ENCODE measurements at regions not wholly inside any gene's neighbourhood (a gene's known extent, or its start where the extent isn't known, plus 50 kb on each side); places are given as distances from the start of the nearest gene placed in this dataset.

DNA sequence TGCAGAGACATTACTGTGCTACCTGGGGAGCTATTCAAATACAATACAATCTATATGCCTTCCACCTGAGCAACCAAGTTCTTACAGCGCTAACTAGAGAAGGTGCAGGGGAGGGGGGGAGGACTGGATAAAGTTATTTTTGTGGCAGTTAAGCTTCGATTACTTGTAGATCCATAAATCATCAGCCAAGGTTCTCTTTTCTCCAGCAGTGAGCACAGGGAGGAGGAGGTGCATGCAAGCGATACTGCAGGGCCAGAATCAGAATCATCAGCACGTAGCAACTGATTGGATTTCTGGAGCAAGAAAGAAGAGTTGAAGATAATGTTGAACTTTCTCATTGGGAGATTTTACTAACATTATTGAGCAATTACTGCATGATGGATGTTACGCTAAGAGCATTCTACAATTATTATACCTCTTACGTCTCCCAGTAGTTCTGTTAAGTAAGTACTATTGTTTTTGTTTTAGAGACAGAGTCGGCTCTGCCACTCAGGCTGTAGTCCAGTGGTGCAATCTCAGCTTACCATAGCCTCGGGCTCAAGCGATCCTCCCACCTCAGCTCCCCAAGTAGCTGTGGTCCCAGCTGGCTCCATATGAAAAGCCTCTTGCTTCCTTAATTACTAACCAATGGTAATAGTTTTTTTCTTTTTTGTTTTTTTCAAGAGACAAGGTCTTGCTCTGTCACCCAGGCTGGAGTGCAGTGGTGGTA lies 74.6 kb upstream of the EEA1 start:
- H2AFZ ChIP-seq (ENCODE audit: low read length): no peak overlapping the region
- H4K20me1 ChIP-seq (ENCODE audit: low read length): no peaks in the 10 kb centered on the region
- no peaks in the 10 kb centered on the region for H3K79me2 ChIP-seq (ENCODE audit: low read length)
- ChIA-PET POLR2A (ENCODE audit: unreplicated experiment) (no interaction called here), CTCF (no interaction called here)
- no peak for ATAC-seq
- no peak overlapping the region for H3K9ac ChIP-seq (ENCODE audit: low read length)
- no peaks in the 10 kb centered on the region for H3K36me3 ChIP-seq (ENCODE audit: low read depth, low read length)
- H3K4me3 ChIP-seq (ENCODE audit: low read length): no peak overlapping the region
- no peaks in the 10 kb centered on the region for H3F3A ChIP-seq (ENCODE audit: low read length, unreplicated experiment)
- no peaks in the 10 kb centered on the region for H3K9me3 ChIP-seq (ENCODE audit: low read length)
- no peaks in the 10 kb centered on the region for H3K9me2 ChIP-seq (replicated peaks; ENCODE audit: low read length)
- TF ChIP-seq, protein P1, sequence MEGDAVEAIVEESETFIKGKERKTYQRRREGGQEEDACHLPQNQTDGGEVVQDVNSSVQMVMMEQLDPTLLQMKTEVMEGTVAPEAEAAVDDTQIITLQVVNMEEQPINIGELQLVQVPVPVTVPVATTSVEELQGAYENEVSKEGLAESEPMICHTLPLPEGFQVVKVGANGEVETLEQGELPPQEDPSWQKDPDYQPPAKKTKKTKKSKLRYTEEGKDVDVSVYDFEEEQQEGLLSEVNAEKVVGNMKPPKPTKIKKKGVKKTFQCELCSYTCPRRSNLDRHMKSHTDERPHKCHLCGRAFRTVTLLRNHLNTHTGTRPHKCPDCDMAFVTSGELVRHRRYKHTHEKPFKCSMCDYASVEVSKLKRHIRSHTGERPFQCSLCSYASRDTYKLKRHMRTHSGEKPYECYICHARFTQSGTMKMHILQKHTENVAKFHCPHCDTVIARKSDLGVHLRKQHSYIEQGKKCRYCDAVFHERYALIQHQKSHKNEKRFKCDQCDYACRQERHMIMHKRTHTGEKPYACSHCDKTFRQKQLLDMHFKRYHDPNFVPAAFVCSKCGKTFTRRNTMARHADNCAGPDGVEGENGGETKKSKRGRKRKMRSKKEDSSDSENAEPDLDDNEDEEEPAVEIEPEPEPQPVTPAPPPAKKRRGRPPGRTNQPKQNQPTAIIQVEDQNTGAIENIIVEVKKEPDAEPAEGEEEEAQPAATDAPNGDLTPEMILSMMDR (conservative IDR thresholded peaks at IDR 0.05; ENCODE audit: low read depth, low read length): no peak
- TF ChIP-seq EZH2 (IDR thresholded peaks at IDR 0.05; ENCODE audit: low read length, unreplicated experiment) (no peak), EZH2phosphoT487 (IDR thresholded peaks at IDR 0.05; ENCODE audit: borderline replicate concordance, low read length) (no peak)
- intact Hi-C loops (cut with micrococcal nuclease): no loop called here
- DNase-seq: no peak
- peaks cover 10% of the 10 kb centered on the region; the same call in 1 of the 2 replicates for H3K4me1 ChIP-seq (ENCODE audit: insufficient read depth, low read length)
- BruUV-seq (replicated peaks): no TSS peak
- H3K27me3 ChIP-seq (ENCODE audit: low read length): no peaks in the 10 kb centered on the region
- H3K27ac ChIP-seq (ENCODE audit: low read length): no peak overlapping the region
- H3K4me2 ChIP-seq (ENCODE audit: low read length): no peak overlapping the region

DNA sequence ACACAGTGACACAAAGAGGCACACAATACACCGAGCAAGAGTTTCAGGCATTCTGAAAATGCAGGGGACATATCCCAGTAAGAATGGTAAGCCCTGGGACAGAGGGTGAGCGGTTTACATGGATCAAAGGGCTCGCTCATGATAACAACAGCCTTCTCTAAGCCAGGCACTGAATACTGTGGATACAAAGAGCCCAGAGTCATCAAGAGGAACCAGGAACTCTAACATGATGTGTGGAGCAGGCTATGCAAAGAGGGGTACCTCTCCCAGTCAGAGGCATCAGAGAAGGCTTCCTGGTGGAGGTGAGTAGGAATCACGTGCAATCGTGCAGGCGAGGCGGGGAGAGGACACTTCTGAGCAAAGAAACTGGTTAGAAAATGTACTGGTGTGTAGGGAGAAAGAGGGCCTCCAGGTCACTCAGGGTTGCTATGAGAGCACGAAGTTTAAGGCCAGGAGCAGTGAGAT lies 76.9 kb upstream of the EEA1 start:
- intact Hi-C loops (cut with micrococcal nuclease): no loop called here
- Histone ChIP-seq H3F3A (ENCODE audit: low read length, unreplicated experiment) (no peaks in the 10 kb centered on the region), H3K9me3 (ENCODE audit: low read length) (no peaks in the 10 kb centered on the region), H3K4me2 (ENCODE audit: low read length) (no peak overlapping the region), H3K9ac (ENCODE audit: low read length) (no peak overlapping the region), H3K36me3 (ENCODE audit: low read depth, low read length) (no peaks in the 10 kb centered on the region), H3K4me1 (ENCODE audit: insufficient read depth, low read length) (no peaks in the 10 kb centered on the region), H2AFZ (ENCODE audit: low read length) (no peak overlapping the region), H3K27ac (ENCODE audit: low read length) (no peak overlapping the region), H3K9me2 (replicated peaks; ENCODE audit: low read length) (no peaks in the 10 kb centered on the region), H3K27me3 (ENCODE audit: low read length) (no peaks in the 10 kb centered on the region), H3K79me2 (ENCODE audit: low read length) (no peaks in the 10 kb centered on the region), H3K4me3 (ENCODE audit: low read length) (no peak overlapping the region), H4K20me1 (ENCODE audit: low read length) (no peaks in the 10 kb centered on the region)
- BruUV-seq (replicated peaks): no TSS peak
- ChIA-PET CTCF (no interaction called here), POLR2A (ENCODE audit: unreplicated experiment) (no interaction called here)
- DNase-seq (no peak), ATAC-seq (no peak)
- TF ChIP-seq EZH2 (IDR thresholded peaks at IDR 0.05; ENCODE audit: low read length, unreplicated experiment): no peak
- TF ChIP-seq EZH2phosphoT487 (IDR thresholded peaks at IDR 0.05; ENCODE audit: borderline replicate concordance, low read length): no peak
- TF ChIP-seq, protein P1 (conservative IDR thresholded peaks at IDR 0.05; ENCODE audit: low read depth, low read length): no peak

DNA sequence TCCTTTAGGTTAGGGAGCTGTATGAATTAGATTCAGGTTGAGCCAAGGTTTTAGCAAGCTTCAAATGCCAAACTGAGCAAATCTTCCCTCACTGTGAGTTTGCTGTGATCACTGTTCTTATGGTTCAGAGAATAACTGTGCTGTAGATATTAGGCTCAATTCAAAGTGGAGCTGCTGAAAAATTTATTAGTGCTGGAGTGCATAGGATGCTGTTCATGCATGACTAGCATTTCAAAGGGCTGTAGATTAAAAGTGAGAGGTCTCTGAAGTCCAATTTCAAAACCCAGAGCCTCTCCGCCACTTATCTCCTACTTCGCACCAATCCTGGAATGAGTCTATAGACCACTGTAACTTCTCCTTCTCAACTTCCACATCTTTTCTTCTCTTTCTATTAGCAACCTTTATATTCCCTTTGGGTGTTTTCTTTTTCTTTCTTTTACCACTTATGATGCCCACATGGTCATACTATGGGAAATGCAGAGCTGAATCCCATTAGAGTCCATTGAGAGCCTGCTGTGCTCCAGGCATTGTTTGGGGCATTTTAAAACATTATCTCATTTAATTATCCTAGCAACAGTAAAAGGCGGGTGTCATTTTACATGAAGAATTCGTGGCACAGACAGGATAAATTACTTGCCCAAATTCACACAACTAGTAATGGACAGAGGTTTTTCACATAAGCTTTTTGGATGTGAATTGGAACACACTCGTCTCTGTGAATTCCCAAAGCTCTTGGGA lies 77.5 kb upstream of the EEA1 start:
- CTCF ChIA-PET: no interaction called here
- no peak overlapping the region for H3K27ac ChIP-seq (ENCODE audit: low read length)
- H3K4me3 ChIP-seq (ENCODE audit: low read length): no peak overlapping the region
- TF ChIP-seq EZH2 (IDR thresholded peaks at IDR 0.05; ENCODE audit: low read length, unreplicated experiment) (no peak), EZH2phosphoT487 (IDR thresholded peaks at IDR 0.05; ENCODE audit: borderline replicate concordance, low read length) (no peak)
- TF ChIP-seq, protein P1 (conservative IDR thresholded peaks at IDR 0.05; ENCODE audit: low read depth, low read length): no peak
- H3K4me2 ChIP-seq (ENCODE audit: low read length): no peak overlapping the region
- intact Hi-C loops (cut with micrococcal nuclease): no loop called here
- no peaks in the 10 kb centered on the region for H3K4me1 ChIP-seq (ENCODE audit: insufficient read depth, low read length)
- H3K9me3 ChIP-seq (ENCODE audit: low read length): no peaks in the 10 kb centered on the region
- no TSS peak for BruUV-seq (replicated peaks)
- H3K9ac ChIP-seq (ENCODE audit: low read length): no peak overlapping the region
- no peak overlapping the region for H2AFZ ChIP-seq (ENCODE audit: low read length)
- no peaks in the 10 kb centered on the region for H3K9me2 ChIP-seq (replicated peaks; ENCODE audit: low read length)
- DNase-seq (no peak), ATAC-seq (no peak)
- no peaks in the 10 kb centered on the region for H3F3A ChIP-seq (ENCODE audit: low read length, unreplicated experiment)
- H4K20me1 ChIP-seq (ENCODE audit: low read length): no peaks in the 10 kb centered on the region
- H3K79me2 ChIP-seq (ENCODE audit: low read length): no peaks in the 10 kb centered on the region
- H3K36me3 ChIP-seq (ENCODE audit: low read depth, low read length): no peaks in the 10 kb centered on the region
- H3K27me3 ChIP-seq (ENCODE audit: low read length): no peaks in the 10 kb centered on the region
- POLR2A ChIA-PET (ENCODE audit: unreplicated experiment): no interaction called here

All from PC-3 (cell line).